ENCODE measurements at regions not wholly inside any gene's neighbourhood (a gene's known extent, or its start where the extent isn't known, plus 50 kb on each side); places are given as distances from the start of the nearest gene placed in this dataset.
"Not testable (repeated sequence)": the region's sequence is repeated elsewhere in the genome, so short reads cannot be mapped to it uniquely, and the experiment has no call there.

DNA sequence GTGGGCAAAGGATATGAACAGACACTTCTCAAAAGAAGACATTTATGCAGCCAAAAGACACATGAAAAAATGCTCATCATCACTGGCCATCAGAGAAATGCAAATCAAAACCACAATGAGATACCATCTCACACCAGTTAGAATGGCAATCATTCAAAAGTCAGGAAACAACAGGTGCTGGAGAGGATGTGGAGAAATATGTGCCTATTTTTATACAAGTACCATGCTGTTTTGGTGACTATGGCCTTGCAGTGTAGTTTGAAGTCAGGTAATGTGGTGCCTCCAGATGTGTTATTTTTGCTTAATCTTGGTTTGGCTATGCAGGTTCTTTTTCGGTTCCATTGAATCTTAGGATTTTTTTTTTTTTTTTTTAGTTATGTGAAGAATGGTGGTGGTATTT, 387.7 kb upstream of the ST8SIA4 start:
- TF ChIP-seq TAF1, POLR2A, SPI1, POU2F2 (IDR thresholded peaks at IDR 0.05; ENCODE audit: low read depth, low read length): not testable (repeated sequence)
